ENCODE measurements at regions not wholly inside any gene's neighbourhood (a gene's known extent, or its start where the extent isn't known, plus 50 kb on each side); places are given as distances from the start of the nearest gene placed in this dataset.

GRCh38 chr18:38933322-38933721 is 1367.7 kb upstream of the CELF4 start:
- no peak for DNase-seq (ENCODE audit: low read depth in 2 of 2)

GRCh38 chr18:38932752-38933151 is 1367.2 kb upstream of the CELF4 start:
- DNase-seq (ENCODE audit: low read depth in 2 of 2) = no peak

DNA sequence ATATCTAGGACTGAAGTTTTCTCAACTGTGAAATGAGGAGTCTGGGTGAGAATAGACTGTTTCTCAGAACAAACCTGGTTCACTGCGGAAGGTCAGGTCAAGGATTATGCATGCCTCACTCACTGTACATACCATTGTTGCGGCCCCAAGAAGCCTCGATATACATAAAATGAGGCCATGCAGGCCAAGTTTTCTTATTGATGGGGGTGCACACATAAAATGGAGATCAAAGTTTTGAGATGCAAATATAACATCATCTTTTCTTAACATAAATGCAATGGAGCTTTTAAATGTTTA is 1366.1 kb upstream of the CELF4 start:
- DNase-seq (ENCODE audit: low read depth in 2 of 2) = no peak

DNA sequence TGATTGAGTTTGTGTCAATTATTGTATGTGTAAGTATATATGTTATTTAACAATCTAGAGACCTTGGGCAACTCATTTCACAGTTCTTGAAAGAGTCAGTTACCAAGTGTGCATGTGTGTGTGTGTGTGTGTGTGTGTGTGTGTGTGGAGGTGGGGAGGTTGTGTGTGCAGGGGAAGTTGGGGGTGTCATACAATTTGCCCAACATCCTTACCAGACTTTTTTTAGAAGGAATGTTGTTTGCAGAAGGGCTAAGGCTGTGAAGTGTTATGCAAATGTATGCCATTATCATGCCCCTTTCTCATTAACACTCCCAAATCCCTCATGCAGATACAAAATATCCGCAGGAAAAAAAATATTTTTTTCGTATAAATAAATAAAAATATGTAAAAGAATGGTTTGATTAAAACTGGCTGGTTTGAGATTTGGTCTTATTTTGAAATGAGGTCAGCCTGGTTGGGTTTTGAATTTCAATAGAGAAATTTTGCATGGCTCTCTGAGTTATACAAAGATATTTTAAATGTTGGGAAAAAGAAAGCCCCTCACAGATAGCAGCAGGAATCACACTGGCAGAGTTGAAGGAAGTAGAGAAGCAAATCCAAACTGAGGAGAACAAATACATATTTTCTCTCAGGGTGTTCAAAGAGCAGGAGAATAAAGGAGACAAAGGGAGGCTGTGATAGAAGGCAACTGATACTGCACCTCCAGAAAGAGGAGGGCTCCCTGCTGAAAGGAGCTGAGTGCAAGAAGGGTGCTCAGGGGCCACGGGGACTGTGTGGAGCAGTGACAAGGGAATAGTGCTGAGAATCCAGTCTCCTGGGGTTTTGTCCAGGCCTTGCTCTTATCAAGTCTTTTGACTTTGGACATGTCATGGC is 1365.5 kb upstream of the CELF4 start:
- no peak for DNase-seq (ENCODE audit: low read depth in 2 of 2)

DNA sequence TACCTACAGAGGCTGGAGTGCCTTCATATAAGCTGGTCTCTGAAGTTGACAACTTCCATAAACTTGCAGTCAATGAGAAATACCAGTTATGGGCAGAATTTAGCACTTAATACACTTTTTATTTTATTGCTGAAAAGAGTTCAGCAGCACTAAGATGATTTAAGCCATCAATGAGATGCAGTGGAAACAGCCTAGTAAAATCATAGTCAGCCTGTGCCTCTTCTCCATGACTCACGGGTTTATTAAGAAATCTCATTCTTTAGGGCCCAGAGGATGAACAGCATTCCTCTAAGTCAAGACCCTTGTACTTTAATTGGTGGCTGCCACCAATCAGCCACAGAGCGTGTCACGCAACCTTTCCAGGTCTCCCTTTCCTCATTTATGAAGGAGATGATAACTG is 1357.9 kb upstream of the CELF4 start:
- no peak for DNase-seq (ENCODE audit: low read depth in 2 of 2)

DNA sequence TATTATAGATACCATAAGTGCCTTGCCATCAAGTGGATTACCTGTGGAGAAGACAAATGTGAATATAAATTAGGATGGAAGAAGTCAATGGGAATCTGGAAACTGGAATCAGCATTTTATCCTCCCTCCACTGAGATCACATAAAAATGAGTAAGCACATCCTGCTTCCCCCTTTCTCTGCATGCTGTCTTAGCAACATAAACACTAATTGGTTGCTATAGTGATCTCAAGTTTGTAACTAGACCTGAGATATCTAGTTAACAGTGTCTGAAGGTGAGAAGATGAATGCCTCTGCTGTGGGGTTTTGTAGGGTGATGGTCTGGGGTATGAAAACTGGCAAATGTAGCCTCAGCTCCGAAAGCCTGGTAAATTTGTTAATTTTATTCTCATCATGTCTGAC is 1357.5 kb upstream of the CELF4 start:
- no peak for DNase-seq (ENCODE audit: low read depth in 2 of 2)

GRCh38 chr18:38909972-38910371 is 1344.4 kb upstream of the CELF4 start:
- no peak for DNase-seq (ENCODE audit: low read depth in 2 of 2)

- no peak for DNase-seq (ENCODE audit: low read depth in 2 of 2)
Measured at GRCh38 chr18:38902796-38903195, 1337.2 kb upstream of the CELF4 start.

- no peak for DNase-seq (ENCODE audit: low read depth in 2 of 2)
Measured at GRCh38 chr18:38900445-38900844, 1334.8 kb upstream of the CELF4 start.

GRCh38 chr18:38900031-38900430 is 1334.4 kb upstream of the CELF4 start:
- no peak for DNase-seq (ENCODE audit: low read depth in 2 of 2)

DNA sequence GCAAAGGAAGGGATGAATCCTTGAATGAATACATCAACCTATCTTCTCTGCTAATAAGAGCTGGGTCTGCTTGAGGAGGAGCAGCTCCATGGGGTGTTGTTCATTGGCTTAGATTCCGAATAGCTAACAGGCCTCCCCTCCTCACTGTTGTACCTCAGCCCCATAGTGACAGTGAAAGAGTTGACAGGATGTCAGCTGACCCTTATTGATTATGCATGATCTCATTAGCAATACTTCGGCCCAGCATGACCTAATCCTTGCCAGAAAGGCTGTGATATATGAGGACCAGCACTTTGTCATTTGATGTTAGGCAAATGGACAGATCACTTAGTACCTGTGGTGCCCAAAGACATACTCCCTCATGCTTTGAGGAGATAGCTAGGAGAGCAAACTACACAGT is 1333.7 kb upstream of the CELF4 start:
- no peak for DNase-seq (ENCODE audit: low read depth in 2 of 2)

GRCh38 chr18:38898167-38898566 is 1332.6 kb upstream of the CELF4 start:
- DNase-seq (ENCODE audit: low read depth in 2 of 2) = no peak

- no peak for DNase-seq (ENCODE audit: low read depth in 2 of 2)
Measured at GRCh38 chr18:38895560-38895959, 1330.0 kb upstream of the CELF4 start.

- DNase-seq (ENCODE audit: low read depth in 2 of 2) = no peak
Measured at GRCh38 chr18:38887671-38888020, 1322.0 kb upstream of the CELF4 start.

GRCh38 chr18:38886861-38887670 is 1321.5 kb upstream of the CELF4 start:
- DNase-seq (ENCODE audit: low read depth in 2 of 2) = no peak

DNA sequence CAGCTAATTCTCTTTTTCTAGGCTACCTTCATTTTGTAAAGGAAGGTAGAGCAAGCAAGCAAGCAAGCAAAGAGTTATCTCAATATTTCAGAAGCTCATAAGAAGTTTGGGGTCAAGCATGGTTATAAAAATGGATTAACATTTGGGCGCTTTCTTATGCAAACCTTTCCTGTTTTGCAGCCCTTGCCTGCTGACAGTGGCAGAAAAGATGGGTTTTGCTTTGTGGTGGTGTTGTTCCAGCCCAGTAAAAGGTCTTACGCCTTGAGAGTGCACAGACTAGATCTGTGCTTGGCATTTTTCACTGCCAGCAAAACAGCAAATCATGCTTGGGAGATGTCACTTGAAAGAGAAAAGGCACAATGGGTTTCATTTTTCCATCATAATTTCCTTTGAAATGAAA is 1320.6 kb upstream of the CELF4 start:
- DNase-seq (ENCODE audit: low read depth in 2 of 2) = no peak

GRCh38 chr18:38884050-38884449 is 1318.5 kb upstream of the CELF4 start:
- no peak for DNase-seq (ENCODE audit: low read depth in 2 of 2)

DNA sequence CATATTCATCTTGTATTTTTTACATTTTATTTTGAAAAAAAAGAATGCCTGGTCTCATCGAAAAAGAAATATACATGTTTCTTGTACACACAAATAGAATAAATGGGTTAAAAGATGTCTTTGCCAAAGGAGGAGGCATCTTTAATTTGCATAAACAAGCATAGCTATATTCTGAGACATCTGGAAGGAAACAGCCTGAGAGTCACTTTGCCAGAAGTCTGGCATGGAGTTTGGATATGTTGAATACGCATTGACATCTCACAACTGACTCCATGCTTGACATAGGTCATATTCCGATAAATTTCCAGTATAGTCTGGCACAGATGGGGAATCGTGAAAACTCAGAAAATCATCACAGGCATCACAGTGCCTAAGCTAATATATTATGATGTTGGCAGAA is 1317.5 kb upstream of the CELF4 start:
- DNase-seq (ENCODE audit: low read depth in 2 of 2) = no peak

DNA sequence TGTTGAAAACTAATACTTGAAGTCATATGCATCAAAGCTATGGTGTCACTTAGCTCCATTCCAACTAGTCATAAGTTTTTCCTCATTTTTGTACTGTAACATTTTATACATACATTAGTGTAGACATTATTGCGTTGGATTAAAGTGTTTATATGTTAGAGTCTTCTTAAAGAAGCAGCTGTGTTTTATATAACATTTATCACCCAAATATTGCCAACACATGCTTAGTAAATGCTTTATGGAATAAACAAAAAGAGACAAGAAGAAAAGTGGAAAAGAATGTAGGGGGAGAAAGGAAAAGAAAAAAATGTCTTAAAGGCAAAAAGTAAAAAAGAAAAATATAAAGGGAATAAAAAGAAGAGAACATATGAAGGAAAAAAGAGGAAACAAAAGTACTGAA is 1314.3 kb upstream of the CELF4 start:
- DNase-seq (ENCODE audit: low read depth in 2 of 2) = no peak

DNA sequence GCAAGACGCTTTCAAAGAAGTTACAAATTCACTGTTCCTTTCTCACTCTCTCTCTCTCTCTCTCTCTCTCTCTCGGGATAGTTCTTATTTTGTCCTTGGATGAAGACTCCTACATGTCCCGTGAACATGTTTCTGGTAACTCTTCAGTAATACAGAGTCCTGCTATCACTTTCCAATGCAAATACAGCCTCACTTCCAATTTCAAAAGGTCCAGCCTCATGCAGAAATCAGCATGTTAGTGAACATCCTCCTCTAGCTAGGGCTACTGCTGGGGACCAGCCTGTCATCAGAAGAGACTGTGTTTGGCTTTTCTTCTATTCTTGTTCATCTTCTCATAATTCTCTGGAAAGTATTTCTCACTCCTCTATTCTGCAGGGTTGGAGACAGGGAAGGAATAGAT is 1306.7 kb upstream of the CELF4 start:
- no peak for DNase-seq (ENCODE audit: low read depth in 2 of 2)

- no peak for DNase-seq (ENCODE audit: low read depth in 2 of 2)
Measured at GRCh38 chr18:38868757-38869156, 1303.2 kb upstream of the CELF4 start.

DNA sequence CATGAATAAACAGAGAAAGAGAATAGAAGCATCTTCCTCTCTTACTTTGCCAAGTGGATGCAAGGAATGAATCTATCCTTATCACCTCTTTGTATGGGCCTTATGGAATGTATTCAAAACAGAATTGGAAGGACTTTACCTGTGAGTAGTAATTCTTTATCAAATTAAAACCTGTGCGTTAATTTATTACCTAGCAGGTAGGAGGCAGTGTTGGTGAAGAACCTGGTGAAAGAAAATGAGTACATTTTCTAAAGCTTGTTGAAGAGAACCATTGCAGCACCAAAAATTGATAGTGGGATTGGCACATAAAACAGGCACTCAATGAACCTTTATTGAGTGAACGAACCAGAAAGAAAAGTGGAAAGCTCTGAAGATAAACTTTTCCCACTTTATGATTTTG is 1302.1 kb upstream of the CELF4 start:
- DNase-seq (ENCODE audit: low read depth in 2 of 2) = no peak

GRCh38 chr18:38851526-38851925 is 1285.9 kb upstream of the CELF4 start:
- DNase-seq (ENCODE audit: low read depth in 2 of 2) = no peak

Data from stimulated activated CD4-positive, alpha-beta T cell treated with anti-CD3 and anti-CD28 coated beads, Interleukin-4, amount 100 ng/mL, for 48 hours (primary cell).